Neuronal stem cell (in vitro differentiated cells): ENCODE measurements at regions not wholly inside any gene's neighbourhood (a gene's known extent, or its start where the extent isn't known, plus 50 kb on each side); places are given as distances from the start of the nearest gene placed in this dataset.

Experiments used
- DNase-seq: peaks from one replicate; pipeline ENCODE4 v3.0.0-alpha.2; 2013; ENCODE audit warnings: low spot score
- H2AFZ ChIP-seq: one replicate; pipeline ENCODE4 v1.6.1; 2013; ENCODE audit warnings: mild to moderate bottlenecking, low read length, inconsistent platforms
- H2AK5ac ChIP-seq: 2 replicates; pipeline ENCODE4 v1.6.1; 2013; ENCODE audit warnings: low read depth, mild to moderate bottlenecking, inconsistent platforms, low read length, moderate library complexity, mixed read lengths
- H2BK120ac ChIP-seq: 2 replicates; pipeline ENCODE4 v1.6.1; 2013; ENCODE audit warnings: low read depth, mild to moderate bottlenecking, inconsistent platforms, low read length, moderate library complexity, mixed read lengths
- H2BK12ac ChIP-seq: one replicate; pipeline ENCODE4 v1.6.1; 2013; ENCODE audit warnings: low read length, inconsistent platforms
- H2BK15ac ChIP-seq: 2 replicates; pipeline ENCODE4 v1.6.1; 2013; ENCODE audit warnings: mild to moderate bottlenecking, low read length, inconsistent platforms, mixed read lengths
- H2BK5ac ChIP-seq: one replicate; pipeline ENCODE4 v1.6.1; 2013; ENCODE audit warnings: inconsistent platforms, mild to moderate bottlenecking, low read length, moderate library complexity
- H3K14ac ChIP-seq: one replicate; pipeline ENCODE4 v1.6.1; 2013; ENCODE audit warnings: low read length, inconsistent platforms
- H3K18ac ChIP-seq: 2 replicates; pipeline ENCODE4 v1.6.1; 2013; ENCODE audit warnings: low read length, inconsistent platforms
- H3K23ac ChIP-seq: 2 replicates; pipeline ENCODE4 v1.6.1; 2013; ENCODE audit warnings: low read depth, mild to moderate bottlenecking, mixed read lengths, low read length, inconsistent platforms; ENCODE audit not compliant: poor library complexity
- H3K27ac ChIP-seq: replicated peaks from 3 replicates; pipeline ENCODE4 v1.5.1; 2013; ENCODE audit warnings: low read length, inconsistent platforms
- H3K27me3 ChIP-seq, 3 experiments: 2 replicates each; pipeline ENCODE4 v1.6.1; 2013; ENCODE audit warnings: low read length in 3 of 3, mild to moderate bottlenecking in 2 of 3, inconsistent platforms in 1 of 3, low read depth in 1 of 3, mixed read lengths in 1 of 3, moderate library complexity in 1 of 3; ENCODE audit not compliant: control insufficient read depth in 3 of 3, insufficient read depth in 3 of 3
- H3K36me3 ChIP-seq, 2 donors: replicated peaks in 1 of 2; 2 replicates each; pipeline ENCODE4 v1.6.1; 2013; ENCODE audit warnings: low read length in 2 of 2; ENCODE audit not compliant: control insufficient read depth in 2 of 2, insufficient read depth in 2 of 2
- H3K4ac ChIP-seq: 2 replicates; pipeline ENCODE4 v1.6.1; 2013; ENCODE audit warnings: inconsistent platforms, mild to moderate bottlenecking, low read length, moderate library complexity
- H3K4me1 ChIP-seq, 2 donors: 1 replicate in 1 of 2; 2 replicates in 1 of 2; pipeline ENCODE4 v1.6.1; 2013; ENCODE audit warnings: low read length in 2 of 2, low read depth in 1 of 2; ENCODE audit not compliant: control insufficient read depth in 2 of 2, insufficient read depth in 1 of 2
- H3K4me2 ChIP-seq: one replicate; pipeline ENCODE4 v1.6.1; 2013; ENCODE audit warnings: mild to moderate bottlenecking, low read length, inconsistent platforms; ENCODE audit not compliant: insufficient read depth, poor library complexity, severe bottlenecking
- H3K4me3 ChIP-seq, 2 donors: 2 replicates each; pipeline ENCODE4 v1.5.1; 2013; ENCODE audit warnings: low read length in 2 of 2, mild to moderate bottlenecking in 2 of 2, inconsistent platforms in 1 of 2, moderate library complexity in 1 of 2
- H3K79me1 ChIP-seq: one replicate; pipeline ENCODE4 v1.6.1; 2013; ENCODE audit warnings: low read depth, mild to moderate bottlenecking, inconsistent platforms, low read length, moderate library complexity
- H3K9ac ChIP-seq: one replicate; pipeline ENCODE4 v1.6.1; 2013; ENCODE audit warnings: mild to moderate bottlenecking, low read depth, low read length, inconsistent platforms; ENCODE audit not compliant: poor library complexity
- H3K9me3 ChIP-seq, 2 donors: replicated peaks in 1 of 2; 2 replicates each; pipeline versions ENCODE3 to v1.6.1; 2013; ENCODE audit warnings: low read length in 2 of 2, mild to moderate bottlenecking in 2 of 2, inconsistent platforms in 1 of 2, low read depth in 1 of 2, mixed read lengths in 1 of 2, moderate library complexity in 1 of 2; ENCODE audit not compliant: control insufficient read depth in 2 of 2, insufficient read depth in 1 of 2
- H4K8ac ChIP-seq: one replicate; pipeline ENCODE4 v1.6.1; 2013; ENCODE audit warnings: low read depth, mild to moderate bottlenecking, inconsistent platforms, low read length, moderate library complexity
- H4K91ac ChIP-seq: one replicate; pipeline ENCODE4 v1.6.1; 2013; ENCODE audit warnings: low read length, low read depth, mild to moderate bottlenecking, inconsistent platforms; ENCODE audit not compliant: poor library complexity
- WGBS, 2 donors: extraction: QIAGEN DNeasy Blood & Tissue Kit; methylation state at CpG; one replicate each; pipeline ENCODE4 v1.1.7; 2013; ENCODE audit warnings: missing lambda C conversion rate in 2 of 2, mixed read lengths in 1 of 2; ENCODE audit not compliant: insufficient read length in 2 of 2, insufficient replicate concordance in 1 of 2; ENCODE audit errors: extremely low coverage in 2 of 2; 5-methylcytosine and 5-hydroxymethylcytosine counted together

DNA sequence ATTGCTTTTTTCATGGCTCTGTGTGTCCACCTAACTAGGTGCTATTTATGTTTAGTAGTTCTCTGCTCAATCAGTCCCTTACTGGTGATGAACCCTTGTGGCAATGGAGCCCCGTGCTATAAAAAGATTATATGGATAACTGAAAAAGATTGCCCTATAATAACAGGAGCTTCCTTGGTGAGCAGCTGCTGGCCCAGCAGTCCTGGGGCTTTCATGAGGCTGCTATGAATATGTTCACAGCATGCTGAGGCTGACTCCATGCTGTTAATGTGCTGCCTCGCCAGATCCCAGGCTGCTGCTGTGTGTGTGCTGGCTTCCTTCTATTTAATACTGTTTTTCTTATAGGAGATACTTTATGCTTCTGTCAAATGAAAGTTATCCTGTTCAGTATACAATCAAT lies 357.5 kb downstream of the TAF11L14 start:
- H4K91ac ChIP-seq = no peak overlapping the region
- no peak overlapping the region for H3K4me2 ChIP-seq
- H4K8ac ChIP-seq = no peak overlapping the region
- H3K36me3 ChIP-seq = no peaks in the 10 kb centered on the region
- DNase-seq = no peak
- no peak overlapping the region for H3K18ac ChIP-seq
- H2BK5ac ChIP-seq = no peak overlapping the region
- H2BK120ac ChIP-seq = no peak overlapping the region
- H3K23ac ChIP-seq = no peak overlapping the region
- no peaks in the 10 kb centered on the region for H3K9me3 ChIP-seq
- no peak overlapping the region for H2BK15ac ChIP-seq
- no CpG with 5 or more reads among the region's 2 CpGs for WGBS, 2 donors
- peak overlapping the region; percentile 48 for H2AFZ ChIP-seq
- H3K14ac ChIP-seq = no peak overlapping the region
- H2BK12ac ChIP-seq = no peak overlapping the region
- H3K4ac ChIP-seq = no peak overlapping the region
- H3K9ac ChIP-seq = no peak overlapping the region
- H2AK5ac ChIP-seq = no peak overlapping the region
- H3K79me1 ChIP-seq = no peaks in the 10 kb centered on the region
- H3K4me3 ChIP-seq = no peak overlapping the region
- H3K4me1 ChIP-seq = peaks cover 0 to 5% of the 10 kb centered on the region in 2 donors
- H3K27me3 ChIP-seq = no peaks in the 10 kb centered on the region
- H3K27ac ChIP-seq = no peak overlapping the region

DNA sequence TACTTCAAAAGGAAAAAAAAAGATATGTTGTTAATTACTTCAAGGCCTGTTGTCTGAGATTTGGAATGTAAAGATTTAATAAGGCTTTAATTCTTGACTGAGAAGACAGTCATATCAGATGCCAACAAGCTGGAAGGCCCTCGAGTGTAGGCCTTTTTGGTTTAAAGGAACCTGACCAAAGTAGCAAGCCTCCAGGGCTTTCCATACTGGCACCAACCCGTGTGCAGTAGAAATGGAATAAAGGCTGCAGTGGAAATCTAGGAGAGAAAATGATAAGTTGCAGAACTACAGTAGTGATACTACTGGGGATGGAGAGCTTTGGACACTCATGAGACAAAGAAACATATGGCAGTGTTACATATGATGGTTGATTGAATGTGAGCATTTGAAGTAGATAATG lies 358.0 kb downstream of the TAF11L14 start:
- no peaks in the 10 kb centered on the region for H3K27me3 ChIP-seq
- no peak overlapping the region for H3K18ac ChIP-seq
- H3K79me1 ChIP-seq = no peaks in the 10 kb centered on the region
- no peak for DNase-seq
- H2BK12ac ChIP-seq = no peak overlapping the region
- H3K36me3 ChIP-seq = no peaks in the 10 kb centered on the region
- H2BK120ac ChIP-seq = no peak overlapping the region
- H4K91ac ChIP-seq = no peak overlapping the region
- H3K9me3 ChIP-seq = no peaks in the 10 kb centered on the region
- H3K4me3 ChIP-seq = no peak overlapping the region
- peaks cover 0 to 5% of the 10 kb centered on the region in 2 donors for H3K4me1 ChIP-seq
- H3K4me2 ChIP-seq = no peak overlapping the region
- no peak overlapping the region for H3K9ac ChIP-seq
- no peak overlapping the region for H3K4ac ChIP-seq
- H3K23ac ChIP-seq = no peak overlapping the region
- H3K14ac ChIP-seq = no peak overlapping the region
- no peak overlapping the region for H3K27ac ChIP-seq
- no peak overlapping the region for H2AFZ ChIP-seq
- WGBS, 2 donors = no CpG with 5 or more reads among the region's 2 CpGs
- no peak overlapping the region for H2BK5ac ChIP-seq
- no peak overlapping the region for H2AK5ac ChIP-seq
- no peak overlapping the region for H2BK15ac ChIP-seq
- no peak overlapping the region for H4K8ac ChIP-seq

DNA sequence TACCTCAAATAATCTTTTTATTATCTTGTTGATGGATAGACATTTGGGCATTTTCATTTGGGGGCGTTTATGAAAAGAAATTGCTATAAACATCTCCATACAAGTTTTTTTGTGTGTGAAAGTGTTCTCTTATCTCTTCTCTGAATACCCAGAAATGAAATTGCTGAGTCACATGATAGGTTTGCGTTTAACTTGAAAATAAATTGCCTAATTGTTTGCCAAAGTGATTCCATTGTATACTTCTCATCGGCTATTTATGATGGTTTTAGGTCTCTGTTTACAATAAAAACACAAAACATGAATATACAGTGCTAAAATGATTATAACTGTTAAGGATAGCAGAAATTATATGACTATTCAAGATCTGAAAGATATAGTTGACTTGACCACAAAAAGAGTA lies 361.7 kb downstream of the TAF11L14 start:
- Histone ChIP-seq H3K4me3 (no peak overlapping the region), H3K4me2 (no peak overlapping the region), H3K4ac (no peak overlapping the region), H3K27ac (no peak overlapping the region), H2AK5ac (no peak overlapping the region), H2BK120ac (no peak overlapping the region), H3K23ac (no peak overlapping the region), H2BK12ac (no peak overlapping the region), H3K9ac (no peak overlapping the region), H2BK15ac (no peak overlapping the region), H3K27me3 (no peaks in the 10 kb centered on the region), H3K9me3 (no peaks in the 10 kb centered on the region), H4K91ac (no peak overlapping the region), H3K36me3 (no peaks in the 10 kb centered on the region), H3K18ac (no peak overlapping the region), H3K79me1 (no peaks in the 10 kb centered on the region), H3K4me1 (peaks cover 0 to 3% of the 10 kb centered on the region in 2 donors), H3K14ac (no peak overlapping the region), H2BK5ac (no peak overlapping the region), H2AFZ (no peak overlapping the region), H4K8ac (no peak overlapping the region)
- DNase-seq = no peak
- WGBS, 2 donors = no CpG with 5 or more reads among the region's 3 CpGs

DNA sequence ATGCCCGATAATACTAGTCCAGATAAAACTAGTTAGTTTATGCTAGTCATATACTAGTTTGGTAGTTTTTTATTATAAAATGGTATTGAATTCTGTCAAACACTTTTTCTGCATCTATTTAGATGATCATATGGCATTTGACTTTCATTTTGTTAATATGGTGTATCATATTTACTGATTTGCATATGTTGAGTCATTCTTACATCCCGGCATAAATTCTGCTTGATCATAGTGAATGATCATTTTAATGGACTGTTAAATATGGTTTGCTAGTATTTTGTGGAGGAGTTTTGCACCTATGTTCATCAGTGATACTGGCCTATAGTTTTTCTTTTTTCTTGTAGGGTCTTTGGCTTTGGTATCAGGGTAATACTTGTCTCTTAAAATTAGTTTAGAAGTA lies 365.6 kb downstream of the TAF11L14 start:
- Histone ChIP-seq H3K4me3 (no peak overlapping the region), H2BK12ac (no peak overlapping the region), H2AK5ac (no peak overlapping the region), H3K9me3 (no peaks in the 10 kb centered on the region), H4K8ac (no peak overlapping the region), H2BK120ac (no peak overlapping the region), H3K14ac (no peak overlapping the region), H3K27ac (no peak overlapping the region), H2BK5ac (no peak overlapping the region), H2AFZ (no peak overlapping the region), H3K36me3 (no peaks in the 10 kb centered on the region), H3K4me2 (no peak overlapping the region), H3K23ac (no peak overlapping the region), H3K4ac (no peak overlapping the region), H3K79me1 (no peaks in the 10 kb centered on the region), H3K27me3 (no peaks in the 10 kb centered on the region), H2BK15ac (no peak overlapping the region), H3K18ac (no peak overlapping the region), H3K4me1 (no peaks in the 10 kb centered on the region), H3K9ac (no peak overlapping the region), H4K91ac (no peak overlapping the region)
- no peak for DNase-seq
- no CpG with 5 or more reads among the region's 2 CpGs for WGBS, 2 donors
